WTC11 (cell line): ENCODE measurements at regions not wholly inside any gene's neighbourhood (a gene's known extent, or its start where the extent isn't known, plus 50 kb on each side); places are given as distances from the start of the nearest gene placed in this dataset.

Source experiments
- ATAC-seq: fragments of 200-7000 bp; cut with Tn5 transposase; 2 replicates; pipeline ENCODE4 v1.10.0; 2021; ENCODE audit warnings: mild to moderate bottlenecking, moderate library complexity
- CTCF ChIA-PET: fragments of 300-600 bp; sonication (Branson Sonifier 250); formaldehyde crosslinking; loops from one replicate; lab custom pipeline; 2021; ENCODE audit warnings: antibody characterized with exemption; lab: Charles Lee
- POLR2A ChIA-PET: fragments of 350-600 bp; sonication (Branson Sonifier 250); formaldehyde crosslinking; loops from one replicate; lab custom pipeline; 2021; ENCODE audit warnings: antibody characterized with exemption; lab: Charles Lee
- DNase-seq: peaks from one replicate; pipeline ENCODE4 v3.0.0; 2021; ENCODE audit warnings: low spot score
- H3K27ac Mint-ChIP-seq: 2 replicates; pipeline ENCODE4 v1.8.0; 2021; ENCODE audit warnings: mixed read lengths
- H3K27me3 Mint-ChIP-seq: 2 replicates; pipeline ENCODE4 v1.8.0; 2021; ENCODE audit warnings: low read depth, mild to moderate bottlenecking, moderate library complexity, mixed read lengths
- H3K36me3 Mint-ChIP-seq: 2 replicates; pipeline ENCODE4 v1.8.0; 2021; ENCODE audit warnings: mixed read lengths
- H3K4me1 Mint-ChIP-seq: 2 replicates; pipeline ENCODE4 v1.8.0; 2022; ENCODE audit warnings: mixed read lengths
- H3K4me3 Mint-ChIP-seq: 2 replicates; pipeline ENCODE4 v1.8.0; 2021; ENCODE audit warnings: mild to moderate bottlenecking, moderate library complexity, mixed read lengths
- H3K9me3 Mint-ChIP-seq: 2 replicates; pipeline ENCODE4 v1.8.0; 2021; ENCODE audit warnings: mixed read lengths
- ATF6 ChIP-seq: sonication (generic); formaldehyde crosslinking; IDR thresholded peaks from 2 replicates; pipeline ENCODE4 v1.8.1; 2023; ENCODE audit warnings: mild to moderate bottlenecking, missing genetic modification reagents
- ETV6 ChIP-seq: sonication (generic); formaldehyde crosslinking; IDR thresholded peaks from 2 replicates; pipeline ENCODE4 v1.8.1; 2022; ENCODE audit warnings: mild to moderate bottlenecking, missing genetic modification reagents
- GABPB1 ChIP-seq: sonication (generic); formaldehyde crosslinking; IDR thresholded peaks from 2 replicates; pipeline ENCODE4 v1.8.1; 2023; ENCODE audit warnings: mild to moderate bottlenecking, missing genetic modification reagents
- HMGA2 ChIP-seq: fragments of 250-450 bp; sonication (Bioruptor Pico); IDR thresholded peaks from 2 replicates; pipeline ENCODE4 v1.4.0; 2021; ENCODE audit warnings: mild to moderate bottlenecking, moderate library complexity
- IRF2 ChIP-seq: sonication (generic); formaldehyde crosslinking; IDR thresholded peaks from 2 replicates; pipeline ENCODE4 v1.8.0; 2022; ENCODE audit warnings: low read depth, missing genetic modification reagents, borderline replicate concordance
- NFE2L1 ChIP-seq: sonication (generic); formaldehyde crosslinking; IDR thresholded peaks from 2 replicates; pipeline ENCODE4 v1.8.1; 2023; ENCODE audit warnings: missing genetic modification reagents
- NFYB ChIP-seq: sonication (generic); formaldehyde crosslinking; conservative IDR thresholded peaks from 2 replicates; pipeline ENCODE4 v1.8.0; 2022; ENCODE audit warnings: low read depth, missing genetic modification reagents
- PRRX2 ChIP-seq: fragments of 250-450 bp; sonication (Bioruptor Pico); IDR thresholded peaks from 2 replicates; pipeline ENCODE4 v1.8.0; 2021; ENCODE audit warnings: mild to moderate bottlenecking
- SP1 ChIP-seq: sonication (generic); formaldehyde crosslinking; conservative IDR thresholded peaks from 2 replicates; pipeline ENCODE4 v1.8.1; 2022; ENCODE audit warnings: missing genetic modification reagents
- TF ChIP-seq, protein P1 (sequence below): fragments of 250-450 bp; sonication (Bioruptor Pico); IDR thresholded peaks from 2 replicates; pipeline ENCODE4 v1.9.0; 2021; ENCODE audit warnings: mild to moderate bottlenecking
- TF ChIP-seq, protein P2 (sequence below): sonication (generic); formaldehyde crosslinking; conservative IDR thresholded peaks from 2 replicates; pipeline ENCODE4 v1.8.1; 2023; ENCODE audit warnings: mild to moderate bottlenecking, low read depth, missing genetic modification reagents, moderate library complexity
- TF ChIP-seq, protein P3 (sequence below): sonication (generic); formaldehyde crosslinking; IDR thresholded peaks from 2 replicates; pipeline ENCODE4 v1.8.1; 2023; ENCODE audit warnings: mild to moderate bottlenecking, missing genetic modification reagents, borderline replicate concordance

DNA sequence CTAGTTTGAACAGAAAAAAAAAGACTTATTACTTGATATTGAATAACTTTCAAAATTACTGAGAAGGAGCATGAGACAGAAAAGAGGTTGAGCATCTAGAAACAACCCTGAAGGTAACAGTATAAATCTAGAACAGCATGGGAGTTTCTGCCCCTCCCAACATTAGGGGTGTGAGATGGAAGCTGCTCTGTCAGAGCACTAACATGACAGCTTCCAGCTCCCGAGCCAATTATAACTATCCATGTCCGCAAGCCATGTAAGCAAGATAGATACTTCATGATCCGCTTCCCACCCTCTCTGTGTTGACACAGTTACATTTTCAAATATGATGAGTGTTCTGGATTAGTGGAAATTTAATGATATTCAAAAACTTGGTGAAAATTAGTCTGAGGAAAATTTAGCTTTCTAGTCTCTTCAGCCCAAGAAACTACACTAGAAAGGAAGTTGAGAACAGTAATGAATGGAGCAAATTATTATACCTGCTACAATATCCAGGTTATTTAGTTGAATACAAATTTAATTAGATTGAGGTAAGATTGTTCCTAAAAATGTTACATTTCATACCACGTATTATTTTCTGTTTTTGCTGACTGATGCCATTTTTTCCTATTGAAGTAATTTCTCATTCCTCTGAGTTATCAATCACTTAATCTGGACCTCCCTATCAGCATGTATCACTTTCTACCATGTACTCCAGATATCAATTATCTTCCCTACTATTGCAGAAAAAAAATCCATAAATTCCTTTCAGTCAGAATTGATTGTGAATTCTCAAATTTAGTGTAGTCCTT, 129.3 kb upstream of the SLIT2 start (continued):
- no peak for TF ChIP-seq ATF6 (CRISPR knock-in tag)
- no peak for TF ChIP-seq NFE2L1 (CRISPR knock-in tag)
- no peak for TF ChIP-seq GABPB1 (CRISPR knock-in tag)
- TF ChIP-seq, protein P1, sequence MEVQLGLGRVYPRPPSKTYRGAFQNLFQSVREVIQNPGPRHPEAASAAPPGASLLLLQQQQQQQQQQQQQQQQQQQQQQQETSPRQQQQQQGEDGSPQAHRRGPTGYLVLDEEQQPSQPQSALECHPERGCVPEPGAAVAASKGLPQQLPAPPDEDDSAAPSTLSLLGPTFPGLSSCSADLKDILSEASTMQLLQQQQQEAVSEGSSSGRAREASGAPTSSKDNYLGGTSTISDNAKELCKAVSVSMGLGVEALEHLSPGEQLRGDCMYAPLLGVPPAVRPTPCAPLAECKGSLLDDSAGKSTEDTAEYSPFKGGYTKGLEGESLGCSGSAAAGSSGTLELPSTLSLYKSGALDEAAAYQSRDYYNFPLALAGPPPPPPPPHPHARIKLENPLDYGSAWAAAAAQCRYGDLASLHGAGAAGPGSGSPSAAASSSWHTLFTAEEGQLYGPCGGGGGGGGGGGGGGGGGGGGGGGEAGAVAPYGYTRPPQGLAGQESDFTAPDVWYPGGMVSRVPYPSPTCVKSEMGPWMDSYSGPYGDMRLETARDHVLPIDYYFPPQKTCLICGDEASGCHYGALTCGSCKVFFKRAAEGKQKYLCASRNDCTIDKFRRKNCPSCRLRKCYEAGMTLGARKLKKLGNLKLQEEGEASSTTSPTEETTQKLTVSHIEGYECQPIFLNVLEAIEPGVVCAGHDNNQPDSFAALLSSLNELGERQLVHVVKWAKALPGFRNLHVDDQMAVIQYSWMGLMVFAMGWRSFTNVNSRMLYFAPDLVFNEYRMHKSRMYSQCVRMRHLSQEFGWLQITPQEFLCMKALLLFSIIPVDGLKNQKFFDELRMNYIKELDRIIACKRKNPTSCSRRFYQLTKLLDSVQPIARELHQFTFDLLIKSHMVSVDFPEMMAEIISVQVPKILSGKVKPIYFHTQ (CRISPR knock-in tag), result no peak
- TF ChIP-seq, protein P2, sequence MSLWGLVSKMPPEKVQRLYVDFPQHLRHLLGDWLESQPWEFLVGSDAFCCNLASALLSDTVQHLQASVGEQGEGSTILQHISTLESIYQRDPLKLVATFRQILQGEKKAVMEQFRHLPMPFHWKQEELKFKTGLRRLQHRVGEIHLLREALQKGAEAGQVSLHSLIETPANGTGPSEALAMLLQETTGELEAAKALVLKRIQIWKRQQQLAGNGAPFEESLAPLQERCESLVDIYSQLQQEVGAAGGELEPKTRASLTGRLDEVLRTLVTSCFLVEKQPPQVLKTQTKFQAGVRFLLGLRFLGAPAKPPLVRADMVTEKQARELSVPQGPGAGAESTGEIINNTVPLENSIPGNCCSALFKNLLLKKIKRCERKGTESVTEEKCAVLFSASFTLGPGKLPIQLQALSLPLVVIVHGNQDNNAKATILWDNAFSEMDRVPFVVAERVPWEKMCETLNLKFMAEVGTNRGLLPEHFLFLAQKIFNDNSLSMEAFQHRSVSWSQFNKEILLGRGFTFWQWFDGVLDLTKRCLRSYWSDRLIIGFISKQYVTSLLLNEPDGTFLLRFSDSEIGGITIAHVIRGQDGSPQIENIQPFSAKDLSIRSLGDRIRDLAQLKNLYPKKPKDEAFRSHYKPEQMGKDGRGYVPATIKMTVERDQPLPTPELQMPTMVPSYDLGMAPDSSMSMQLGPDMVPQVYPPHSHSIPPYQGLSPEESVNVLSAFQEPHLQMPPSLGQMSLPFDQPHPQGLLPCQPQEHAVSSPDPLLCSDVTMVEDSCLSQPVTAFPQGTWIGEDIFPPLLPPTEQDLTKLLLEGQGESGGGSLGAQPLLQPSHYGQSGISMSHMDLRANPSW, result no peak
- no peak for TF ChIP-seq ETV6 (CRISPR knock-in tag)
- TF ChIP-seq IRF2, result no peak

DNA sequence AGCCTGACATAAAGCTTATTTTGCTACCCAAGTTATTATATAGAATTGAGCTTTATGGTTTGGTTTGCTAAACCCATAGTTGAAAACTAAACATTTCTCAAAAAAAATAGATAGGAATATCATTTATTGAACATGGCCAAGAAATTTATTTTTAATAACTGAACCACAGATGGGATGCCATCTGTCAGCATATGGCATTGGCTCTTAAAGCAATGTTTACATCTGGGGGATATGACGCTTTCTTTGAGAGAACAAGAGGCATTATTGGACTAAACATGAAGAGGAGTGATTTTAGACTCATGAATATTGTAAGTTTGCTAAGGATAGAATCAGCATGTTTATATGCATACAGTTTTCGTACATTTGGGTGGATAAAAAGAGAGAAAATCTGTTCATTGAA, 132.6 kb upstream of the SLIT2 start:
- Mint-ChIP-seq H3K36me3 (no peaks in the 10 kb centered on the region), H3K9me3 (peaks cover 1% of the 10 kb centered on the region), H3K4me1 (no peaks in the 10 kb centered on the region), H3K27me3 (no peaks in the 10 kb centered on the region), H3K4me3 (no peak overlapping the region), H3K27ac (no peak overlapping the region)
- POLR2A ChIA-PET, result no interaction called here
- DNase-seq, result no peak
- no peak for ATAC-seq
- CTCF ChIA-PET, result no interaction called here
- TF ChIP-seq, protein P3, sequence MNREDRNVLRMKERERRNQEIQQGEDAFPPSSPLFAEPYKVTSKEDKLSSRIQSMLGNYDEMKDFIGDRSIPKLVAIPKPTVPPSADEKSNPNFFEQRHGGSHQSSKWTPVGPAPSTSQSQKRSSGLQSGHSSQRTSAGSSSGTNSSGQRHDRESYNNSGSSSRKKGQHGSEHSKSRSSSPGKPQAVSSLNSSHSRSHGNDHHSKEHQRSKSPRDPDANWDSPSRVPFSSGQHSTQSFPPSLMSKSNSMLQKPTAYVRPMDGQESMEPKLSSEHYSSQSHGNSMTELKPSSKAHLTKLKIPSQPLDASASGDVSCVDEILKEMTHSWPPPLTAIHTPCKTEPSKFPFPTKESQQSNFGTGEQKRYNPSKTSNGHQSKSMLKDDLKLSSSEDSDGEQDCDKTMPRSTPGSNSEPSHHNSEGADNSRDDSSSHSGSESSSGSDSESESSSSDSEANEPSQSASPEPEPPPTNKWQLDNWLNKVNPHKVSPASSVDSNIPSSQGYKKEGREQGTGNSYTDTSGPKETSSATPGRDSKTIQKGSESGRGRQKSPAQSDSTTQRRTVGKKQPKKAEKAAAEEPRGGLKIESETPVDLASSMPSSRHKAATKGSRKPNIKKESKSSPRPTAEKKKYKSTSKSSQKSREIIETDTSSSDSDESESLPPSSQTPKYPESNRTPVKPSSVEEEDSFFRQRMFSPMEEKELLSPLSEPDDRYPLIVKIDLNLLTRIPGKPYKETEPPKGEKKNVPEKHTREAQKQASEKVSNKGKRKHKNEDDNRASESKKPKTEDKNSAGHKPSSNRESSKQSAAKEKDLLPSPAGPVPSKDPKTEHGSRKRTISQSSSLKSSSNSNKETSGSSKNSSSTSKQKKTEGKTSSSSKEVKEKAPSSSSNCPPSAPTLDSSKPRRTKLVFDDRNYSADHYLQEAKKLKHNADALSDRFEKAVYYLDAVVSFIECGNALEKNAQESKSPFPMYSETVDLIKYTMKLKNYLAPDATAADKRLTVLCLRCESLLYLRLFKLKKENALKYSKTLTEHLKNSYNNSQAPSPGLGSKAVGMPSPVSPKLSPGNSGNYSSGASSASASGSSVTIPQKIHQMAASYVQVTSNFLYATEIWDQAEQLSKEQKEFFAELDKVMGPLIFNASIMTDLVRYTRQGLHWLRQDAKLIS (CRISPR knock-in tag), result no peak
- TF ChIP-seq PRRX2 (CRISPR knock-in tag), result no peak
- no peak for TF ChIP-seq NFYB (CRISPR knock-in tag)
- TF ChIP-seq HMGA2, result no peak
- TF ChIP-seq SP1 (CRISPR knock-in tag), result no peak
- TF ChIP-seq, protein P1 (CRISPR knock-in tag), result no peak
